Stimulated activated CD8-positive, alpha-beta memory T cell treated with anti-CD3 and anti-CD28 coated beads, Interleukin-15, amount 100 ng/mL, for 4 hours (primary cell): ENCODE measurements at regions not wholly inside any gene's neighbourhood (a gene's known extent, or its start where the extent isn't known, plus 50 kb on each side); places are given as distances from the start of the nearest gene placed in this dataset.

Source experiments
- DNase-seq, 2 donors: peaks; one replicate each; pipeline ENCODE4 v3.0.0-alpha.2; 2020; ENCODE audit warnings: low read depth in 2 of 2

DNA sequence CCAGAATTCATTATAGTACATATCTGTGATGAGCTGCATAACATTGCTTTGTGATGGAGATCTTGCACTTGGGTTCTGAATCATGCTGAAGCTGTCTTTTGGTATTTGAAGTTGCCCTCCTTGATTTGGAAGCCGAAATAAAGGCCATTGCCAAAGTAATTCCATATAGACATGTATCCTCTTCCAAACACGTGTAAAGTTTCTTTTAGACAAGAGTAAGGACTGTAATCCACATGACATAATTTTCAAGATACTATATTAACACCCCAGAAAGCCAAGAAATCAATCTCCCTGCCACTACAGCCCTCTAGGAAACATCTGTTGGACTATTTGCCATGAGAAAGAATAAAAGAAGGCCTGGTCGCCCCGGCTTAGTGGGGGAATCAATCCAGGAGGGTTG is 754.2 kb downstream of the FGF9 start:
- DNase-seq: no peak

GRCh38 chr13:22427066-22427465 is 753.7 kb upstream of the SGCG start:
- DNase-seq: no peak

DNA sequence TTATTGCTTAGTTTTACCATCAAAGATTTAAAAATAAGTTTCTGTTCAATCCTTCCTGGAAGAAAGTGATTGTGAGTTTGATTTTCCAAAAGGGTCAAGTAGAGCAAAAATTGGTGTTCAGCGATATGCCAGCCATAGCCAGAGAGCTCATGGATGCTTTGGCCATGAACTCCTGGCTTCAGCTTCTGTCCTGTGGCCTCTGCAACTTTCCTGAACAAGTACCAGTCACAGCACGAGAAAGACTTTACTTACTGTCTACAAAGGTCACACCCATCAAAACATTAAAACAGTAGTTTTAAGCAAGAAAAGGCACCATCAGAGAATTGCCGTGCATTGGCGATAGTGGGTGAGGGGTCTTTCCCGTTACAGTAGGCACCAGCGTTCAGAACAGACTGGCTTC is 753.0 kb upstream of the SGCG start:
- DNase-seq: no peak

- no peak for DNase-seq
These were observed 752.5 kb upstream of the SGCG start for GRCh38 chr13:22428188-22428828.

DNA sequence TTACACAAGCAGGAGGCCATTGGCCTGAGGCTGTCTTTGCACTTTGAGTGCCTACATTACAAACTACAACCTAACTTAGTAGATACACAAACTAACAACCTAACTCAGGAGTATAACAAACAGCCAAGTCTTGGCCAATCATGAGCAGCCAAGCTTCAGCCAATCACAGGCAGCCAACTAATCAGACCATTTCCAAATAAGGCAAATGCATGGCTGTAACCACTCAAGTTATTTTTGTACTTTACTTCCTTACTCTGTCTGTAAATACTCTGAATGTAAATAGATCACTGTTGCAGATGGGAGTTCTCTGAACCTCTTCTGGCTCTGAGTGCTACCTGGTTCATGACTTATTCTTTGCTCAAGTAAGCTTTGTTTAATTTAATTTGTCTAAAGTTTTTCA is 748.1 kb upstream of the SGCG start:
- no peak for DNase-seq

GRCh38 chr13:22447132-22447886 is 733.5 kb upstream of the SGCG start:
- no peak for DNase-seq

GRCh38 chr13:22449251-22449650 is 731.5 kb upstream of the SGCG start:
- DNase-seq: no peak

DNA sequence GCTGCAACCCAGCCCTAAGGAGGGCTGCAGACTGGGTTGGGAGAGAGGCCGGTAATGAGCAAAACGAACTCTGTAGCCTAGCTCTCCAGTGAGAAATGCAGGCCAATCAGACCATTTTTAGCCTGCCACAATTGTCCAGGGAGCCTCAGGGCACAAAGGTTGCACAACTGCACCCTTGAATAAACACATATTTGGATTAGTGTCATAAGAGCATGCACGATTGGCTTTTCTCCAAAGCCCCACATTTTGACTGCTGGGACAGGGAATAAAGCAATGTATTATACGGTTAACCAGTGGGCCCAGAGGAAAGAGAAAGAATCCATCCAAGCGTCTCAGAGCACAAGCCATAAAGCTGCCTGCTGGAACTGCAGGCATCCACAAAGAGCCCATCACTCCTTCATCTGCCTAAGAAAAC is 729.4 kb upstream of the SGCG start:
- no peak for DNase-seq

GRCh38 chr13:22454586-22454985 is 726.2 kb upstream of the SGCG start:
- no peak for DNase-seq

GRCh38 chr13:22455036-22455435 is 725.7 kb upstream of the SGCG start:
- DNase-seq: no peak

- no peak for DNase-seq
These were observed 718.8 kb upstream of the SGCG start for GRCh38 chr13:22461854-22462490.

DNA sequence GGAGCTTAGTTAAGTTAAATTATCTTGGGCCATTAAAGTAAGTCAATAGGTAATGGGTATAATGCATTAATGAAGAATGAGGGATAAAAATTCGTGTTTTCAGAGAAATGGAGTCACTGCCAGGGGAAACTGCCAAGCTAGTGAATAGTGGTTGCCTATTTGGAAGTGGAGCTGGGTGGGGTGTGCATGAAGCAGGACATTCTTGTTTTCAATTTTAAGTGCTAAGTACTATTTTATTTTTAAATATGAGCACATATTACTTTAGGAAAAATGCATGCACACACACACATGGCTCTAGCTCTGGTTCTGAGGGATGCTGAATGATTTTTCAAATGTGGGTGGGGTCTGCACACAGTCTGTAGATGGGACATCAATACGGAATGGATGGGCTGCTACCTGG is 717.7 kb upstream of the SGCG start:
- no peak for DNase-seq

DNA sequence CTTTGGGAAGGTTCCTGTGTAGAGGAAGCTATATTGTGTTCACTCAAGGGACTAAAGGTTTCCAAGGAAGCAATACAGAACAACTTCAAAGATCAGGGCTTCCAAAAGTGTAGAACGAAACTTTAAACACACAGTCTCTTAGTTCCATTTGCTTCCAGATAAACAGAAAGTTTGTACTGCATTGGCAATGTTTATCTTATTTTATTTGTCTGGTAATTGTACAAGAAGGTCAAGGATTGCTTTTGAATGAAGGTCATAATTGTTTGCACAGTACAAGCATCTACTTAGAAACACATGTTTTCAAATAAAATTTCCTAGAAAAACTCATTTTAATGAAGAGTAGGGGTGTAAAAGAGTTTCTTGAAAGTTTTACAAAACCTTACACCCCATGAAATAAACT is 712.7 kb upstream of the SGCG start:
- no peak for DNase-seq

DNA sequence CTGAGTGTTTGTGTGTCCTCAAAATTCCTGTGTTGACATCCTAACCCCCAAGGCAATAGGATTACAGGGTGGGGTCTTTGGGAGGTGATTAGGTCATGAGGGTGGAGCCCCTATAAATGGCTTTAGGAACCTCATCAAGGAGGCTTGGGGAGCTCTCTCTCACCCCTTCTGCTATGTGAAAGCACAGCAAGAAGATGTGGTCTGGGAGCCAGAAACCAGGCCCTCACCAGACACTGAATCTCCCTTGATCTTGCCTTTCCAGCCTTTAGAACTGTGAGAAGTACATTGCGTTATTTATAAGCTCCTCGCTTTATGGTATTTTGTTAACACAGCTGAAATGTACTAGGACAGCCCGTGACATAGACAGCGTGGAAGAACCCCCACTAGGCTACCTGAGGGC is 712.0 kb upstream of the SGCG start:
- DNase-seq: no peak

- no peak for DNase-seq
These were observed 711.3 kb upstream of the SGCG start for GRCh38 chr13:22469452-22469851.

- DNase-seq: no peak
These were observed 710.7 kb upstream of the SGCG start for GRCh38 chr13:22470075-22470474.

DNA sequence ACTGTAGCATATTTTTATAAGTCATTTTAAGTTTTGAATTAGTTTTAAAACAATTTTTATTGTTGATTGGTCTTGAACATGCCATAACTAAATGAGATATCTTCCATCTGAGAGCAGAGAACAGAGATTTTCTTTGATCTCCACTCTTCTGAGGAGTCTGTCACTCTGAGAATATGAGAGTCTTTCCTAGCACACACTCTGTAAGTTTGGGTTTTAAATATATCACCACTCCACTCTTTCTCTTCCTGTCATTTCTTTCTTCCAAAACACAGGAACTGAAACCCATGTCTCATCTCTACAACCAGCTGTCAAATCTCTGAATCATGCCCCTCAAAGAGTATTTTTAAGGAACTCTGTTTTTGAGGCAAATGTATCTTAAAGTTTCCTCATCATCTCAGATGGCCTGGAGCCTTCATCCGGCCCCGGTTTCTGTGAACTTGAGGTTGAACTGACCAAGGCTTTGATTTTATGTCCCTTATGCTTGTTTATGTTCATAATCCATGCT is 698.2 kb upstream of the SGCG start:
- no peak for DNase-seq

GRCh38 chr13:22483276-22483675 is 697.5 kb upstream of the SGCG start:
- DNase-seq: no peak

DNA sequence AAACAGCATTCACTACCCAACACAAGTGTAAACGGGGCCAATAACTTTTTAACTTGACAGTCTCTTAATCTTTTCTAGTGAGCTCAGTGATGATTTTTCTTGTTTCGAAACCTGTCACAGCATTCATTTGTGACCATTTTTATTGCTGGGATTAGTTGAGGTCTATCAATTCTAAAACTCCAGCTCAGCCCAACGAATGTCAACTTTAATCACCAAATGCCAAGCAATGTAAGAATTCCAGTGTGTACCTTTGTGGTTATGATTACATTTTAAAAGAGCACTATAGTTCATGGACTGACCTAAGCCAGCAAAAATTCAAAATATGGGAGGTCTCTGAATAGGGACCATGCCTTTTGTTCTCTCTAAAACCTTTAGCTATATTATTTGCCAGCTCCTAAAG is 694.3 kb upstream of the SGCG start:
- no peak for DNase-seq

DNA sequence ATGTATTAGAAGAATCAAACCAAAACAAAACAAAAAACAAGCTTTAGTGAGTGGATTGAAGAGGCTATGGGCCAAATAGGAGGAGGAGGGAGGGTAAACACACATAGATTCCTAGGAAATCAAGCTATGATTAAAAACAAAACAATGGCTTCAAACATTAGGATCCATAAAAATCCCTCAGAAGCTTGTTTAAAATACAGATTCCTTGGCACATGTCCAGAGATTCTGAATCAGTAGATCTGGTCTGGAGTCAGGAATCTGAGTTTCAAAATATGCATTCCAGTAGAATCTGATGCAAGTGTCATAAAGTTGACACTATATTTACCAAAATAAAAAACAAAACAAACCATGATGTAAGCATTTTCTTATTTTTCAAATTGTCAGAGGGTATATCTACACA is 692.8 kb upstream of the SGCG start:
- no peak for DNase-seq

- no peak for DNase-seq
These were observed 691.0 kb upstream of the SGCG start for GRCh38 chr13:22489771-22490170.

GRCh38 chr13:22495819-22496218 is 685.0 kb upstream of the SGCG start:
- no peak for DNase-seq
